Stimulated activated naive B cell treated with anti-CD40 and anti-IgM and Interleukin-4, amounts not matched to agents 10 μg/mL and 1 μg/mL and 100 μg/mL, for 72 hours (primary cell): ENCODE measurements at regions not wholly inside any gene's neighbourhood (a gene's known extent, or its start where the extent isn't known, plus 50 kb on each side); places are given as distances from the start of the nearest gene placed in this dataset.

Experiments used
- ATAC-seq, 2 donors: fragments of 150-1000 bp; cut with Tn5 transposase; replicated peaks; 2 replicates each; pipeline ENCODE4 v1.10.0; 2021; ENCODE audit warnings: moderate library complexity in 1 of 2
- DNase-seq: peaks from one replicate; pipeline ENCODE4 v3.0.0; 2021
- H3K27ac Mint-ChIP-seq: one replicate; pipeline ENCODE4 v1.8.0; 2022; ENCODE audit warnings: mild to moderate bottlenecking, mixed read lengths
- H3K27me3 Mint-ChIP-seq, 2 donors: one replicate each; pipeline ENCODE4 v1.8.0; 2022; ENCODE audit warnings: mixed read lengths in 2 of 2
- H3K36me3 Mint-ChIP-seq, 2 donors: one replicate each; pipeline ENCODE4 v1.8.0; 2022; ENCODE audit warnings: mixed read lengths in 2 of 2, mild to moderate bottlenecking in 1 of 2
- H3K4me1 Mint-ChIP-seq, 2 donors: one replicate each; pipeline ENCODE4 v1.8.0; 2022; ENCODE audit warnings: mixed read lengths in 2 of 2, mild to moderate bottlenecking in 1 of 2
- H3K4me3 Mint-ChIP-seq, 2 donors: one replicate each; pipeline ENCODE4 v1.8.0; 2022; ENCODE audit warnings: mild to moderate bottlenecking in 2 of 2, mixed read lengths in 2 of 2, moderate library complexity in 1 of 2
- H3K9me3 Mint-ChIP-seq, 2 donors: one replicate each; pipeline ENCODE4 v1.8.0; 2022; ENCODE audit warnings: mixed read lengths in 2 of 2, mild to moderate bottlenecking in 1 of 2

GRCh38 chr1:108082738-108083562 is 117.2 kb downstream of the SLC25A24 start:
- ATAC-seq, result peak; percentile 70 to 74
- Mint-ChIP-seq H3K4me3 (no peak overlapping the region), H3K27me3 (no peaks in the 10 kb centered on the region), H3K9me3 (no peaks in the 10 kb centered on the region), H3K36me3 (no peaks in the 10 kb centered on the region), H3K4me1 (peaks cover 34 to 47% of the 10 kb centered on the region in 2 donors), H3K27ac (no peak overlapping the region)
- DNase-seq, result no peak

- Mint-ChIP-seq H3K9me3 (no peaks in the 10 kb centered on the region), H3K4me1 (peaks cover 35 to 56% of the 10 kb centered on the region in 2 donors), H3K27me3 (no peaks in the 10 kb centered on the region), H3K36me3 (no peaks in the 10 kb centered on the region), H3K4me3 (no peak overlapping the region), H3K27ac (no peak overlapping the region)
- DNase-seq (no peak), ATAC-seq (no peak)
Measured at GRCh38 chr1:108082001-108082400, 117.0 kb upstream of the VAV3 start.

DNA sequence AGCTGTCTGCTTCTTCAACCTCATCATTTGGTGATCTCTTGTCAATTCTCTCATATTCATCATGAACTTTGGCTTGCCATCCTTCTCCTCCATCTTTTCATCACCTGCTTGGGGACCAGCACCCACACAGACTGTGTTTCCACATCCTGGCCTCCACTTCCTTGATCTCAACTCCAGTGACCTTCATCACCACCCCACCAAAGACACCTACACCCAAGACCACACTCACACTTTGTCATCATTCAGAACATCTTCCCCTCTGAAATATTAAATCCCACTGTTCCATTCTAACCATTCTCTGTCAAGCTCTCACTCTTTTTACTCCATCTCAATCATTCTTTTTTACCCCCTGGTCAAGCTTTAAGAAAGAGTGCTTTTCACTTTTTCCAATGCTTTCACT is 115.5 kb upstream of the VAV3 start:
- Mint-ChIP-seq H3K27ac (peak overlapping the region; percentile 4), H3K36me3 (no peaks in the 10 kb centered on the region), H3K27me3 (no peaks in the 10 kb centered on the region), H3K9me3 (no peaks in the 10 kb centered on the region), H3K4me3 (no peak overlapping the region), H3K4me1 (peaks cover 35 to 60% of the 10 kb centered on the region in 2 donors)
- peak; percentile 38 to 47 for ATAC-seq
- DNase-seq, result no peak

- peak overlapping the region in 1 of 2 donors; percentile 7 for H3K4me3 Mint-ChIP-seq
- ATAC-seq (peak; percentile 40 to 46), DNase-seq (no peak)
- no peaks in the 10 kb centered on the region for H3K27me3 Mint-ChIP-seq
- H3K27ac Mint-ChIP-seq, result peak overlapping the region; percentile 68
- peaks cover 0 to 2% of the 10 kb centered on the region in 2 donors for H3K9me3 Mint-ChIP-seq
- H3K4me1 Mint-ChIP-seq, result peaks cover 39 to 69% of the 10 kb centered on the region in 2 donors
- no peaks in the 10 kb centered on the region for H3K36me3 Mint-ChIP-seq
Measured at GRCh38 chr1:108079440-108080025, 114.6 kb upstream of the VAV3 start.

DNA sequence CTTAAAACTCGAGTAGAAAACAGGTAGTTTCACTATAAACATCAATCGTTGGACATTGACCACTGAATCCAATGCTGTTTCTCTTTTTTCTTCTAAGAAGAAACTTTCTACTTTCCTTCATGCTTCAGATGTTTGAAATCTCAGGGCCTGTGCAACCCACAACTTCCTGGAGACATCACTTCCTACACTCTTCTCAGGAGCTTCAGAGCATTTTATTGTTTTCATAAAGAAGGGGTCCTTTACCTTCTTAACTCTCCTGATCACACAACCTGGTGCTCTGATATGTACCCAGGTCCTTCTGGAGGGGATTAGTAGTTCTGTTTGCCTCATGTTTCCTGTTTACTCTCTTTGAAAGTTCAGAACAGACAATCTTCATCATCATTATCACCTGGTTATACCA is 113.0 kb upstream of the VAV3 start:
- DNase-seq, result no peak
- Mint-ChIP-seq H3K27ac (peak overlapping the region; percentile 79), H3K4me3 (peak overlapping the region; percentile 7 to 27), H3K36me3 (no peaks in the 10 kb centered on the region), H3K27me3 (no peaks in the 10 kb centered on the region), H3K4me1 (peaks cover 36 to 66% of the 10 kb centered on the region in 2 donors), H3K9me3 (peaks cover 0 to 2% of the 10 kb centered on the region in 2 donors)
- peak; percentile 6 to 8 for ATAC-seq

GRCh38 chr1:108075055-108075454 is 110.1 kb upstream of the VAV3 start:
- Mint-ChIP-seq H3K4me3 (no peak overlapping the region), H3K36me3 (no peaks in the 10 kb centered on the region), H3K9me3 (peaks cover 0 to 2% of the 10 kb centered on the region in 2 donors), H3K4me1 (peaks cover 26 to 52% of the 10 kb centered on the region in 2 donors), H3K27me3 (no peaks in the 10 kb centered on the region), H3K27ac (peak overlapping the region; percentile 53)
- DNase-seq, result no peak
- peak; percentile 90 to 92 for ATAC-seq

- ATAC-seq (no peak), DNase-seq (no peak)
- Mint-ChIP-seq H3K27ac (no peak overlapping the region), H3K27me3 (no peaks in the 10 kb centered on the region), H3K4me1 (peaks cover 19 to 39% of the 10 kb centered on the region in 2 donors), H3K36me3 (no peaks in the 10 kb centered on the region), H3K4me3 (no peak overlapping the region), H3K9me3 (peaks cover 0 to 2% of the 10 kb centered on the region in 2 donors)
Measured at GRCh38 chr1:108072776-108073175, 107.8 kb upstream of the VAV3 start.

GRCh38 chr1:108072212-108072611 is 107.2 kb upstream of the VAV3 start:
- no peak overlapping the region for H3K27ac Mint-ChIP-seq
- DNase-seq, result no peak
- H3K27me3 Mint-ChIP-seq, result no peaks in the 10 kb centered on the region
- H3K4me3 Mint-ChIP-seq, result no peak overlapping the region
- no peaks in the 10 kb centered on the region for H3K36me3 Mint-ChIP-seq
- ATAC-seq, result no peak
- peaks cover 17 to 33% of the 10 kb centered on the region in 2 donors for H3K4me1 Mint-ChIP-seq
- peaks cover 0 to 2% of the 10 kb centered on the region in 2 donors for H3K9me3 Mint-ChIP-seq

- peaks cover 17 to 32% of the 10 kb centered on the region in 2 donors for H3K4me1 Mint-ChIP-seq
- no peaks in the 10 kb centered on the region for H3K27me3 Mint-ChIP-seq
- ATAC-seq (peak; percentile 72 to 79), DNase-seq (no peak)
- no peak overlapping the region for H3K27ac Mint-ChIP-seq
- H3K9me3 Mint-ChIP-seq, result peaks cover 0 to 2% of the 10 kb centered on the region in 2 donors
- H3K4me3 Mint-ChIP-seq, result no peak overlapping the region
- H3K36me3 Mint-ChIP-seq, result no peaks in the 10 kb centered on the region
Measured at GRCh38 chr1:108071601-108072000, 106.6 kb upstream of the VAV3 start.

- Mint-ChIP-seq H3K4me1 (peaks cover 16 to 29% of the 10 kb centered on the region in 2 donors), H3K27me3 (no peaks in the 10 kb centered on the region), H3K36me3 (no peaks in the 10 kb centered on the region), H3K27ac (no peak overlapping the region), H3K4me3 (no peak overlapping the region), H3K9me3 (peaks cover 0 to 2% of the 10 kb centered on the region in 2 donors)
- ATAC-seq (no peak), DNase-seq (no peak)
Measured at GRCh38 chr1:108070662-108071061, 105.7 kb upstream of the VAV3 start.

DNA sequence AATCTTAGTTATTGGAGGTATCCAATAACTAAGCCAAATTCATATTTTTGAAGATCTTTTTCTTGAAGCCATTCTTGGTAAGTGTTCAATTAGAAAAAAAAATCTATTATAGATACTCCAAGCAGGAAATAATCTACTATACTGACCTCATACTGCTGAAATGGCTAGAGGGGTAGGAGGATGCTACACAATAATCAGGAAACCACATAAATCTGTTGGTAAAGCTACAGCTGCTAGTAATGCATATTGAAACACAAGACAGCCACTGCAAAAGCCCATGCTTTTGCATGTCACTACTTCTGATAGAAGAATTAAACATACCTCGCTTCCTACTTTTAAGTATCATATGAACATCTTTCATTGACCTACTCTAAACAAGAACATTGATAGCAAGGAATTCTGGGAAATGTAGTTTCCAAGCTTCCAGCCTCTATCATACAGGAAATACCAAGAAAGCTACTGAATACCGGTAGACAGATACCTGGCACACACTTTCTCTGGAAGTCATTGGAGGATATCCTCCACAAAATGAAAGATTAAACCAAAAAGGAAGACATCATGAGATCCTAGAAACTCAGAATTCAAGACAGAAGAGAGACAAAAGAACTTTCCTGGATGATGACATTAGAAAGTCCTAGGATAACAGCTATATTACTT is 103.0 kb upstream of the VAV3 start:
- Mint-ChIP-seq H3K27ac (no peak overlapping the region), H3K9me3 (peaks cover 0 to 2% of the 10 kb centered on the region in 2 donors), H3K4me3 (no peak overlapping the region), H3K36me3 (no peaks in the 10 kb centered on the region), H3K4me1 (peaks cover 20 to 30% of the 10 kb centered on the region in 2 donors), H3K27me3 (no peaks in the 10 kb centered on the region)
- ATAC-seq, result no peak
- DNase-seq, result no peak

- Mint-ChIP-seq H3K27ac (no peak overlapping the region), H3K27me3 (no peaks in the 10 kb centered on the region), H3K9me3 (peaks cover 2 to 7% of the 10 kb centered on the region in 2 donors), H3K4me3 (no peak overlapping the region), H3K4me1 (peaks cover 16 to 31% of the 10 kb centered on the region in 2 donors), H3K36me3 (peaks cover 1 to 7% of the 10 kb centered on the region in 2 donors)
- ATAC-seq, result no peak
- no peak for DNase-seq
Measured at GRCh38 chr1:108066808-108067207, 101.8 kb upstream of the VAV3 start.

DNA sequence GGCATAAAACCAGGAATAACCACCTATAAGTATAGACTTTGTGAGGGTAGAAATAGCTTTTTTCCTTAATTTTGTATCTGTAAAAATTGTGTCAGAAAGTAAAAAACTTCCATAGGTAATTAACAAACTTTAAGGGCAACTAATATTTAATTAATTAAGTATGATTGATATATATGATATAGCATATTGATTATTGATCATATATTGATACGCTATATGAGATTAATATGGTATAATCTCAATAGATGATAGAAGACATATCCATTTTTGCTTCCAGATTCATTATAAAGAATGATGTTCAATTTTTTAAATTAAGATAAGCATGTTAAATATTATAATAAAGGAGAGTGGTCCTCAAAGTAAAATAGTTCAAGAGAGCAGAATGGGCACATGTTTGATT is 99.3 kb upstream of the VAV3 start:
- H3K4me1 Mint-ChIP-seq, result peaks cover 11 to 21% of the 10 kb centered on the region in 2 donors
- peaks cover 5 to 10% of the 10 kb centered on the region in 2 donors for H3K36me3 Mint-ChIP-seq
- no peaks in the 10 kb centered on the region for H3K27me3 Mint-ChIP-seq
- H3K4me3 Mint-ChIP-seq, result no peak overlapping the region
- no peak overlapping the region for H3K27ac Mint-ChIP-seq
- DNase-seq (no peak), ATAC-seq (no peak)
- H3K9me3 Mint-ChIP-seq, result peaks cover 6 to 12% of the 10 kb centered on the region in 2 donors

DNA sequence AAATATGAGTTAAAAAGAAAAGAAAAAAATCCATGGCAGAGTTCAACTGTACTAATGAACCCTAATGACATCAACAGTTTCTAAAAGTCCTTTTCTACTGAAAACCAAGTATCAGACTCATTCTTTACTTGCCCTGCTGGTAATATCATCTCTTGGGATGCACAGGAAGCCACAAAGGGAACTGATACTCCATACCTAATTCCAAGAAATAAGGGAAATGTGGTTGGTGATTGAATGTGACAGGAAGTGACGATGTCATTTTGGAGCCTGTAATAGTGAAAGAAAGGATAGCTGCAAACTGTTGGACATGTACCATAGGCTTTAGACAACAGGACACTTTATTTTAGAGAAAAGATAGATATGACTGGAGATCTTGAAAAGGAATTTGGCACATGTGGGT is 98.7 kb upstream of the VAV3 start:
- H3K9me3 Mint-ChIP-seq, result peaks cover 6 to 12% of the 10 kb centered on the region in 2 donors
- H3K27ac Mint-ChIP-seq, result peak overlapping the region; percentile 39
- H3K36me3 Mint-ChIP-seq, result peaks cover 5 to 10% of the 10 kb centered on the region in 2 donors
- H3K27me3 Mint-ChIP-seq, result no peaks in the 10 kb centered on the region
- H3K4me1 Mint-ChIP-seq, result peaks cover 11 to 21% of the 10 kb centered on the region in 2 donors
- peak overlapping the region; percentile 15 to 68 for H3K4me3 Mint-ChIP-seq
- ATAC-seq (peak; percentile 87 to 89), DNase-seq (peak; percentile 24)
